Hepatocyte (in vitro differentiated cells): ENCODE measurements at regions not wholly inside any gene's neighbourhood (a gene's known extent, or its start where the extent isn't known, plus 50 kb on each side); places are given as distances from the start of the nearest gene placed in this dataset.

ENCODE experiments used
- DNase-seq: peaks from one replicate; pipeline ENCODE4 v3.0.0-alpha.2; 2016; ENCODE audit warnings: low spot score
- H2AFZ ChIP-seq: fragments of 200-600 bp; sonication (generic); 2 replicates; pipeline ENCODE4 v1.6.0; 2016; ENCODE audit warnings: antibody characterized with exemption, mild to moderate bottlenecking
- H3K27ac ChIP-seq: fragments of 200-600 bp; sonication (generic); 2 replicates; pipeline ENCODE4 v1.5.1; 2016; ENCODE audit warnings: mild to moderate bottlenecking
- H3K27me3 ChIP-seq: fragments of 200-600 bp; sonication (generic); 2 replicates; pipeline ENCODE4 v1.6.1; 2016
- H3K36me3 ChIP-seq: fragments of 200-600 bp; sonication (generic); replicated peaks from 2 replicates; pipeline ENCODE4 v1.5.1; 2016; ENCODE audit warnings: low read depth; ENCODE audit not compliant: insufficient read depth
- H3K4me1 ChIP-seq: fragments of 200-600 bp; sonication (generic); 2 replicates; pipeline ENCODE4 v1.5.1; 2016; ENCODE audit warnings: mild to moderate bottlenecking, moderate library complexity; ENCODE audit not compliant: insufficient read depth
- H3K4me2 ChIP-seq: fragments of 200-600 bp; sonication (generic); 2 replicates; pipeline ENCODE4 v1.6.0; 2016
- H3K4me3 ChIP-seq: fragments of 200-600 bp; sonication (generic); 2 replicates; pipeline ENCODE4 v1.5.1; 2016; ENCODE audit warnings: mild to moderate bottlenecking
- H3K79me2 ChIP-seq: fragments of 200-600 bp; sonication (generic); 2 replicates; pipeline ENCODE4 v1.6.0; 2017; ENCODE audit warnings: mild to moderate bottlenecking
- H3K9me2 ChIP-seq: fragments of 200-600 bp; sonication (generic); replicated peaks from 2 replicates; pipeline ENCODE4 v1.6.0; 2017; ENCODE audit warnings: mild to moderate bottlenecking; ENCODE audit not compliant: insufficient read depth
- H3K9me3 ChIP-seq: fragments of 200-600 bp; sonication (generic); 2 replicates; pipeline ENCODE4 v1.5.1; 2016; ENCODE audit warnings: low read depth, mild to moderate bottlenecking
- H4K20me1 ChIP-seq: fragments of 200-600 bp; sonication (generic); 2 replicates; pipeline ENCODE4 v1.6.0; 2016; ENCODE audit warnings: mild to moderate bottlenecking; ENCODE audit not compliant: insufficient read depth, poor library complexity, severe bottlenecking
- CTCF ChIP-seq: fragments of 200-600 bp; sonication (generic); IDR thresholded peaks from 2 replicates; pipeline ENCODE4 v1.5.1; 2016; ENCODE audit warnings: antibody characterized with exemption, mild to moderate bottlenecking; ENCODE audit not compliant: poor library complexity
- EZH2 ChIP-seq: fragments of 200-600 bp; sonication (generic); IDR thresholded peaks from 2 replicates; pipeline ENCODE4 v1.6.1; 2016; ENCODE audit warnings: antibody characterized with exemption, mild to moderate bottlenecking, borderline replicate concordance
- EZH2phosphoT487 ChIP-seq: fragments of 200-600 bp; sonication (generic); IDR thresholded peaks from one replicate; pipeline ENCODE4 v1.6.1; 2018; ENCODE audit warnings: antibody characterized with exemption, mild to moderate bottlenecking, low read depth, moderate library complexity; ENCODE audit not compliant: unreplicated experiment, severe bottlenecking
- WGBS: methylation state at CpG from one replicate; pipeline ENCODE4 v1.1.6; 2016; ENCODE audit warnings: low lambda C conversion rate; ENCODE audit errors: missing lambda C conversion rate; 5-methylcytosine and 5-hydroxymethylcytosine counted together

- DNase-seq = no peak
- TF ChIP-seq EZH2phosphoT487 (no peak), EZH2 (no peak), CTCF (no peak)
Measured at GRCh38 chr10:111290649-111291048, 213.8 kb downstream of the ADRA2A start.

GRCh38 chr10:111295788-111296187 is 219.0 kb downstream of the ADRA2A start:
- Histone ChIP-seq H3K27ac (no peak overlapping the region), H3K36me3 (no peaks in the 10 kb centered on the region), H2AFZ (no peak overlapping the region), H3K9me2 (no peaks in the 10 kb centered on the region), H4K20me1 (no peaks in the 10 kb centered on the region), H3K79me2 (no peaks in the 10 kb centered on the region), H3K27me3 (no peaks in the 10 kb centered on the region), H3K9me3 (no peaks in the 10 kb centered on the region), H3K4me1 (peaks cover 3% of the 10 kb centered on the region), H3K4me3 (no peak overlapping the region), H3K4me2 (no peak overlapping the region)
- 83% methylated on average over 1 of the region's 1 CpG for WGBS
- no peak for DNase-seq
- TF ChIP-seq CTCF (no peak), EZH2 (no peak), EZH2phosphoT487 (no peak)

More at GRCh38 chr10:111290649-111291048, 213.8 kb downstream of the ADRA2A start:
- Histone ChIP-seq H3K4me1 (no peaks in the 10 kb centered on the region), H3K9me2 (no peaks in the 10 kb centered on the region), H3K9me3 (no peaks in the 10 kb centered on the region), H3K79me2 (no peaks in the 10 kb centered on the region), H3K4me2 (no peak overlapping the region), H3K4me3 (no peak overlapping the region), H3K27ac (no peak overlapping the region), H3K36me3 (no peaks in the 10 kb centered on the region), H2AFZ (no peak overlapping the region), H3K27me3 (no peaks in the 10 kb centered on the region), H4K20me1 (no peaks in the 10 kb centered on the region)
- WGBS = 71% methylated on average over 3 of the region's 3 CpGs

- peak; percentile 31 for DNase-seq
- Histone ChIP-seq H2AFZ (no peak overlapping the region), H3K36me3 (no peaks in the 10 kb centered on the region), H3K4me2 (no peak overlapping the region), H3K4me1 (peaks cover 3% of the 10 kb centered on the region), H4K20me1 (no peaks in the 10 kb centered on the region), H3K9me3 (no peaks in the 10 kb centered on the region), H3K9me2 (no peaks in the 10 kb centered on the region), H3K79me2 (no peaks in the 10 kb centered on the region), H3K27ac (peak overlapping the region; percentile 33), H3K27me3 (no peaks in the 10 kb centered on the region), H3K4me3 (no peak overlapping the region)
- no peak for TF ChIP-seq EZH2
- no peak for TF ChIP-seq EZH2phosphoT487
- no peak for TF ChIP-seq CTCF
- 90% methylated on average over 6 of the region's 6 CpGs for WGBS
Measured at GRCh38 chr10:111297351-111297848, 220.6 kb downstream of the ADRA2A start.

- no peak for DNase-seq
- TF ChIP-seq EZH2phosphoT487 (no peak), CTCF (no peak), EZH2 (no peak)
- Histone ChIP-seq H3K9me3 (no peaks in the 10 kb centered on the region), H2AFZ (no peak overlapping the region), H3K27ac (no peak overlapping the region), H3K4me1 (peaks cover 3% of the 10 kb centered on the region), H3K36me3 (no peaks in the 10 kb centered on the region), H3K4me3 (no peak overlapping the region), H4K20me1 (no peaks in the 10 kb centered on the region), H3K79me2 (no peaks in the 10 kb centered on the region), H3K27me3 (no peaks in the 10 kb centered on the region), H3K4me2 (no peak overlapping the region), H3K9me2 (no peaks in the 10 kb centered on the region)
- WGBS = 70% methylated on average over 4 of the region's 4 CpGs
Measured at GRCh38 chr10:111298031-111298430, 221.2 kb downstream of the ADRA2A start.
